Heart right ventricle (tissue), 16 donors: ENCODE measurements at regions not wholly inside any gene's neighbourhood (a gene's known extent, or its start where the extent isn't known, plus 50 kb on each side); places are given as distances from the start of the nearest gene placed in this dataset.

Source experiments
- ATAC-seq, 8 donors: fragments of 200-7000 bp; cut with Tn5 transposase; one replicate each; pipeline ENCODE4 v1.9.1; 2020; ENCODE audit warnings: mild to moderate bottlenecking in 8 of 8, moderate library complexity in 8 of 8, moderate number of reproducible peaks in 1 of 8
- DNase-seq, 2 donors: peaks; one replicate each; pipeline ENCODE4 v3.0.0-alpha.2; 2020
- H3K27ac ChIP-seq, 10 donors: fragments of 200-600 bp; sonication (generic) in 2 of 10; one replicate each; pipeline versions ENCODE4 v1.5.0 to v1.8.0; 2020 to 2022; ENCODE audit warnings: mild to moderate bottlenecking in 3 of 10
- H3K27me3 ChIP-seq, 7 donors: fragments of 200-600 bp; one replicate each; pipeline ENCODE4 v1.8.0; 2021 to 2022; ENCODE audit warnings: mild to moderate bottlenecking in 2 of 7
- H3K36me3 ChIP-seq, 9 donors: fragments of 200-600 bp; sonication (generic) in 1 of 9; one replicate each; pipeline versions ENCODE4 v1.5.0 to v1.8.0; 2020 to 2022; ENCODE audit warnings: mild to moderate bottlenecking in 2 of 9
- H3K4me1 ChIP-seq, 9 donors: fragments of 200-600 bp; sonication (generic) in 1 of 9; one replicate each; pipeline versions ENCODE4 v1.5.0 to v1.8.0; 2020 to 2022; ENCODE audit warnings: mild to moderate bottlenecking in 4 of 9
- H3K4me3 ChIP-seq, 10 donors: fragments of 200-600 bp; sonication (generic) in 2 of 10; one replicate each; pipeline versions ENCODE4 v1.5.0 to v1.8.0; 2020 to 2022; ENCODE audit warnings: mild to moderate bottlenecking in 7 of 10, moderate library complexity in 2 of 10
- H3K9me3 ChIP-seq, 11 donors: fragments of 200-600 bp in 10 of 11; sonication (generic) in 2 of 11; one replicate each; pipeline versions ENCODE4 v1.5.0 to v1.8.0; 2013 to 2022; ENCODE audit warnings: mild to moderate bottlenecking in 2 of 11, control low read depth in 1 of 11, moderate library complexity in 1 of 11
- WGBS, 2 donors: extraction: QIAGEN DNeasy Blood & Tissue Kit; methylation state at CpG; one replicate each; pipeline ENCODE4 v1.1.7; 2013; ENCODE audit warnings: inconsistent platforms in 1 of 2; 5-methylcytosine and 5-hydroxymethylcytosine counted together
- intact Hi-C, 10 donors: fragments of 100-400 bp; cut with DNase I; formaldehyde crosslinking; loops; one replicate each; pipeline versions ENCODE4 v1.11.1 to v1.14.2; 2022
- TF ChIP-seq, protein P1 (sequence below), 9 donors: fragments of 200-600 bp; sonication (generic) in 2 of 9; IDR thresholded peaks; one replicate each; pipeline versions ENCODE4 v1.5.0 to v1.8.0; 2021 to 2022; ENCODE audit warnings: antibody characterized with exemption in 9 of 9, mild to moderate bottlenecking in 5 of 9, moderate library complexity in 1 of 9
- donor health status: Arrhythmogenic right ventricular cardiomyopathy.
- donor health status: ischemic (EF 13 %, LVEDD 7.1; RV severe dilation, severe dysfunction).
- donor health status: healthy with polysubstance abuse.
- donor health status: DM: no; HTN: yes; CAD: no.
- donor health status: DM: no; HTN: no; CAD: no.
- donor health status: ischemic (EF 25% LVEDD 6.9; RV normal size, moderate dysfunction).
- donor health status: ischemic (EF 25% LVEDD 5.7; RV mildly dilated, moderate dysfunction).
- donor health status: healthy.
- donor health status: DM: yes; HTN: yes; CAD: no.
- donor health status: Ischemic cardiomyopathy.
- donor health status: ischemic (EF 35%, LVEDD 5.7; RV mildly dilated, moderate dysfunction).
- donor health status: nonischemic (EF 11% LVEDD 7.7; RV severe dilation, severe dysfunction).
- donor health status: DM: yes; HTN: yes; CAD: no.
- donor health status: PGD.
- donor health status: ischemic (EF 29% LVEDD 5.4; RV normal size, mild dysfunction).
- donor health status: nonischemic (EF 23%, LVEDD 6.1; RV moderate dilation, normal function).

DNA sequence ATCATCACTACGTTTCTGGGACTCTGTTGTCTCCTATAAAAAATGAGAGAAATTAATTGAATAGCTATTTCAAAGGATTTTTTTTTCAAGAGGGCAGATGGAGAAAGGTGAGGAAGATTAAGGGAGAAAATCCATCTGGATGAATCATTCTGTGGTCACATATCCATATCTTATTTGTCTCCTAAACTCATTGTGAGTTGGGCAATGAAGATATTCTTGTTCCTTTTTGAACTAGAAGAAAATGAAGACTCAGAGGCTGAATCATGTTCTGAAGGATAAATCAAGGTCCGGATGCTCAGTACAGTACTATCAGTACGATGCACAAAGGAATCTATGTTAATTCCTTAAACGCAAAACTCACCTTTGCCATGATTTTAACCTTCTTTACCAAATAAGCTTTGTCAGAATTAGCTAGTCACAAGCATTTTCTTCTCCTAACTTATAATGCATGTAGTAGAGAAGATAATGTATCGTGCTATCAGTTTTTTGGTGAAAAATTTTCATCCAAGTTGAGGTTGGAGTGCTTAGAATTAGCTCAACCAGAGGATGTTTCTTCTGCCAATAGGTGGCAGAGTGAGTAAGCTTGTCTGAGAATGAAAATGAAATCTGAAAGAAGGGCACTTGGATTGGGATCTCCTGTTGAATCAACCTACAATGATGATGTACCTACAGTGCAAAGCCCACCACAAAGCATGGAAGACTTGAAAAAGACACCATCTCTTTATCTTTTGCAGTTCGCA lies 446.9 kb downstream of the KIF20B start:
- no peaks in the 10 kb centered on the region for H3K4me1 ChIP-seq
- peaks cover 0 to 3% (median 0%) of the 10 kb centered on the region in 11 donors for H3K9me3 ChIP-seq
- 58 to 62% methylated on average over 6 of the region's 6 CpGs for WGBS, 2 donors
- TF ChIP-seq, protein P1, sequence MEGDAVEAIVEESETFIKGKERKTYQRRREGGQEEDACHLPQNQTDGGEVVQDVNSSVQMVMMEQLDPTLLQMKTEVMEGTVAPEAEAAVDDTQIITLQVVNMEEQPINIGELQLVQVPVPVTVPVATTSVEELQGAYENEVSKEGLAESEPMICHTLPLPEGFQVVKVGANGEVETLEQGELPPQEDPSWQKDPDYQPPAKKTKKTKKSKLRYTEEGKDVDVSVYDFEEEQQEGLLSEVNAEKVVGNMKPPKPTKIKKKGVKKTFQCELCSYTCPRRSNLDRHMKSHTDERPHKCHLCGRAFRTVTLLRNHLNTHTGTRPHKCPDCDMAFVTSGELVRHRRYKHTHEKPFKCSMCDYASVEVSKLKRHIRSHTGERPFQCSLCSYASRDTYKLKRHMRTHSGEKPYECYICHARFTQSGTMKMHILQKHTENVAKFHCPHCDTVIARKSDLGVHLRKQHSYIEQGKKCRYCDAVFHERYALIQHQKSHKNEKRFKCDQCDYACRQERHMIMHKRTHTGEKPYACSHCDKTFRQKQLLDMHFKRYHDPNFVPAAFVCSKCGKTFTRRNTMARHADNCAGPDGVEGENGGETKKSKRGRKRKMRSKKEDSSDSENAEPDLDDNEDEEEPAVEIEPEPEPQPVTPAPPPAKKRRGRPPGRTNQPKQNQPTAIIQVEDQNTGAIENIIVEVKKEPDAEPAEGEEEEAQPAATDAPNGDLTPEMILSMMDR (IDR thresholded peaks at IDR 0.05) = peak in 7 of 9 donors; percentile 30 to 55 (median 42)
- no peak overlapping the region for H3K4me3 ChIP-seq
- H3K36me3 ChIP-seq = no peaks in the 10 kb centered on the region
- DNase-seq (no peak), ATAC-seq (no peak)
- H3K27ac ChIP-seq = no peak overlapping the region
- H3K27me3 ChIP-seq = no peaks in the 10 kb centered on the region
- intact Hi-C loops = loop anchor here in 1 of 10 donors (10.0 kb wide), 1 partner anchor 353 kb away; no protein-coding TSS in a partner anchor

DNA sequence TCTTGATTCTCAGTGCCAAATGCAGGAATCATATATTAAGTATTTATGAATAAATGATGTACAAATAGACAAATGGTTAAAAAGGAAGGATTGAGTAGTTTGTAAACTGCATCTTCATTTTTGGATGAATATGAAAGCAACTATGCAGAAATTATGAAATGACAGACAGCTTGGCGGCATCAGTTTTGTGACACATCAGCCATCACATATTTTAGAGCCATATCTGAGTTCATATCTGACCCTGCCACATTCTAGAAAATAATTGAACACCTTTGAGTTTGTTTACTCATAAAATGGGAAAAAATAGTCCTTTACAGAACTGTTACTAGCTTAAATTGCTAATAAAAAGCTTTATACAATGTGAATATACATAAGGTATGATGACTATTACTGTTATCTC lies 448.2 kb downstream of the KIF20B start:
- H3K27ac ChIP-seq = no peak overlapping the region
- H3K36me3 ChIP-seq = no peaks in the 10 kb centered on the region
- no peaks in the 10 kb centered on the region for H3K4me1 ChIP-seq
- no peaks in the 10 kb centered on the region for H3K27me3 ChIP-seq
- DNase-seq (no peak), ATAC-seq (no peak)
- no peak overlapping the region for H3K4me3 ChIP-seq
- TF ChIP-seq, protein P1 (IDR thresholded peaks at IDR 0.05) = no peak
- 89 to 92% methylated on average over 1 of the region's 1 CpG for WGBS, 2 donors
- H3K9me3 ChIP-seq = no peaks in the 10 kb centered on the region
- intact Hi-C loops = loop anchor here in 1 of 10 donors (10.0 kb wide), 1 partner anchor 355 kb away; no protein-coding TSS in a partner anchor

GRCh38 chr10:90162271-90162853 lies 461.0 kb downstream of the KIF20B start:
- DNase-seq (no peak), ATAC-seq (no peak)
- Histone ChIP-seq H3K27ac (no peak overlapping the region), H3K36me3 (no peaks in the 10 kb centered on the region), H3K27me3 (no peaks in the 10 kb centered on the region), H3K4me3 (no peak overlapping the region), H3K4me1 (no peaks in the 10 kb centered on the region), H3K9me3 (peaks cover 0 to 21% (median 9%) of the 10 kb centered on the region in 11 donors)
- TF ChIP-seq, protein P1 (IDR thresholded peaks at IDR 0.05) = no peak
- intact Hi-C loops = no loop called here
- WGBS, 2 donors = 85 to 90% methylated on average over 2 of the region's 2 CpGs

- TF ChIP-seq, protein P1 (IDR thresholded peaks at IDR 0.05) = no peak
- Histone ChIP-seq H3K4me3 (no peak overlapping the region), H3K27me3 (no peaks in the 10 kb centered on the region), H3K4me1 (no peaks in the 10 kb centered on the region), H3K27ac (no peak overlapping the region), H3K9me3 (peaks cover 0 to 21% (median 8%) of the 10 kb centered on the region in 11 donors), H3K36me3 (no peaks in the 10 kb centered on the region)
- WGBS, 2 donors = 24 to 34% methylated on average over 1 of the region's 1 CpG
- intact Hi-C loops = no loop called here
- no peak for DNase-seq
- ATAC-seq = peak in 1 of 8 donors; percentile 35
Observed at GRCh38 chr10:90167174-90168064, 466.0 kb downstream of the KIF20B start.
